ENCODE measurements at regions not wholly inside any gene's neighbourhood (a gene's known extent, or its start where the extent isn't known, plus 50 kb on each side); places are given as distances from the start of the nearest gene placed in this dataset.

GRCh38 chr22:34760276-34761008 is 305.5 kb upstream of the ISX start:
- WGBS, 5 donors: 63 to 69% (median 68%) methylated on average over 8 of the region's 8 CpGs
- intact Hi-C loops (cut with DNase I; ENCODE audit: low total_unique reads): no loop called here

GRCh38 chr22:34761111-34761510 is 304.8 kb upstream of the ISX start:
- DNase-seq: no peak
- Histone ChIP-seq H3K27ac (no peak overlapping the region), H3K27me3 (peaks cover 0 to 11% (median 0%) of the 10 kb centered on the region in 3 donors), H3K4me3 (no peak overlapping the region), H3K36me3 (no peaks in the 10 kb centered on the region), H3K4me1 (no peaks in the 10 kb centered on the region), H3K9me3 (no peaks in the 10 kb centered on the region)
- WGBS, 5 donors: 62 to 77% (median 66%) methylated on average over 6 of the region's 6 CpGs
- intact Hi-C loops (cut with DNase I; ENCODE audit: low total_unique reads): no loop called here
- no peak for TF ChIP-seq CTCF (IDR thresholded peaks at IDR 0.05)
- TF ChIP-seq POLR2AphosphoS5 (IDR thresholded peaks at IDR 0.05): no peak
- no peak for TF ChIP-seq EP300 (IDR thresholded peaks at IDR 0.05)
- TF ChIP-seq POLR2A (IDR thresholded peaks at IDR 0.05): no peak

More at GRCh38 chr22:34760276-34761008, 305.5 kb upstream of the ISX start:
- TF ChIP-seq CTCF (IDR thresholded peaks at IDR 0.05): no peak
- TF ChIP-seq POLR2A (IDR thresholded peaks at IDR 0.05): no peak
- no peak for TF ChIP-seq POLR2AphosphoS5 (IDR thresholded peaks at IDR 0.05)
- no peak for TF ChIP-seq EP300 (IDR thresholded peaks at IDR 0.05)
- Histone ChIP-seq H3K9me3 (no peaks in the 10 kb centered on the region), H3K27me3 (peaks cover 0 to 11% (median 0%) of the 10 kb centered on the region in 3 donors), H3K36me3 (no peaks in the 10 kb centered on the region), H3K4me1 (no peaks in the 10 kb centered on the region), H3K27ac (no peak overlapping the region), H3K4me3 (no peak overlapping the region)
- DNase-seq: no peak

- Histone ChIP-seq H3K9me3 (no peaks in the 10 kb centered on the region), H3K4me3 (no peak overlapping the region), H3K4me1 (no peaks in the 10 kb centered on the region), H3K36me3 (no peaks in the 10 kb centered on the region), H3K27me3 (peaks cover 0 to 11% (median 0%) of the 10 kb centered on the region in 3 donors), H3K27ac (no peak overlapping the region)
- TF ChIP-seq POLR2A (IDR thresholded peaks at IDR 0.05) (no peak), EP300 (IDR thresholded peaks at IDR 0.05) (no peak), CTCF (IDR thresholded peaks at IDR 0.05) (no peak), POLR2AphosphoS5 (IDR thresholded peaks at IDR 0.05) (no peak)
- WGBS, 5 donors: 20 to 57% (median 26%) methylated on average over 1 of the region's 1 CpG
- no peak for DNase-seq
- intact Hi-C loops (cut with DNase I; ENCODE audit: low total_unique reads): no loop called here
Measured at GRCh38 chr22:34763496-34763895, 302.5 kb upstream of the ISX start.

- Histone ChIP-seq H3K9me3 (no peaks in the 10 kb centered on the region), H3K4me3 (no peak overlapping the region), H3K27ac (no peak overlapping the region), H3K27me3 (no peaks in the 10 kb centered on the region), H3K36me3 (no peaks in the 10 kb centered on the region), H3K4me1 (no peaks in the 10 kb centered on the region)
- TF ChIP-seq EP300 (IDR thresholded peaks at IDR 0.05) (no peak), CTCF (IDR thresholded peaks at IDR 0.05) (no peak), POLR2AphosphoS5 (IDR thresholded peaks at IDR 0.05) (no peak), POLR2A (IDR thresholded peaks at IDR 0.05) (no peak)
- DNase-seq: no peak
- intact Hi-C loops (cut with DNase I; ENCODE audit: low total_unique reads): no loop called here
- WGBS, 5 donors: 49 to 83% (median 74%) methylated on average over 2 of the region's 2 CpGs
Measured at GRCh38 chr22:34765115-34765514, 300.8 kb upstream of the ISX start.

All from stomach (tissue), 8 donors.